ENCODE measurements at regions not wholly inside any gene's neighbourhood (a gene's known extent, or its start where the extent isn't known, plus 50 kb on each side); places are given as distances from the start of the nearest gene placed in this dataset.

DNA sequence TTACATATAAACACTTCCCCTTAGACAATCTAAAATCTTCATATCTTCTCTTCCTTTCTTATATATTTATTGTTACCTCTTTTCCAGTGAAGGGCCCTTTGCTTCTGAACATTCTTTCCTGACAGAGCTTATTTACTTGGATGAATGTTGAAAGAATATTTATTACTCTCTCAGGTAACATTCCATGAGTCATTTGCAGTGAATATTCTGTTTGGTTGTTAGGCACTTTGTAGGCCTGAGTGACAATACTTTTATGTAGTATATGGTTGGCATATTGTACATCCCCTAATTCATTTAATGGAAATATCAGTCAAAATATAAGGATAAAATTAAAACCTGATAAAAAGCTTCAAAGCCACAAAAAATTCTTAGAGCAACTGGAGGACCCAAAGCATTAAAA is 260.9 kb upstream of the KCNMB2 start:
- H3K4me3 ChIP-seq (ENCODE audit: low read length): no peak overlapping the region
- H3K4me1 ChIP-seq (ENCODE audit: insufficient read depth, low read length): no peaks in the 10 kb centered on the region

DNA sequence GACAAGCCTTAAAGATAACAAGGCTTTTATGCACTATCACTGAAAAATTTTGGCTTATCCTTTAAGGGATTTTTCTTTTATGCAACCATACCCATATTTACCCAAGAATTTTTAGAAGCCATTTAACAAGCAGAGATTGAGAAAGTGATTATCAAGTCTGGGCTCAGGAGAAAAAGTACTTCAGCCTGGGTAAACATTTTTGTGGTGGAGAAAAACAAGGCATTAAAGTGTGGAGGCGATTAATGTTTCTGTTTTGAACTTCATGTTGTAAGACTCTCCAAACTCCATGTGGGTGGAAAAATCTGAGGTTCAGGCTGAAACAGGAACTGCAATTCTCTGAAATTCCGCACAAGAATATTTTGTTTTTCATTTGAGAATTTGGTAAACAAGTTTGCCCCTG is 260.4 kb upstream of the KCNMB2 start:
- no peaks in the 10 kb centered on the region for H3K4me1 ChIP-seq (ENCODE audit: insufficient read depth, low read length)
- H3K27me3 ChIP-seq (ENCODE audit: insufficient read depth, low read length): no peaks in the 10 kb centered on the region
- 97% methylated on average over 2 of the region's 2 CpGs for WGBS
- H3K9me3 ChIP-seq (ENCODE audit: insufficient read depth, low read depth, low read length): peaks cover 12% of the 10 kb centered on the region; the same call in 1 of the 2 replicates
- H3K27ac ChIP-seq (ENCODE audit: low read depth, low read length): no peak overlapping the region
- no peak overlapping the region for H3K4me3 ChIP-seq (ENCODE audit: low read length)
- H3K36me3 ChIP-seq (ENCODE audit: insufficient read depth, low read length): no peaks in the 10 kb centered on the region
- H3K9ac ChIP-seq (ENCODE audit: low read depth, low read length): no peak overlapping the region

More for the DNA sequence above, 260.9 kb upstream of the KCNMB2 start:
- Histone ChIP-seq H3K9ac (ENCODE audit: low read depth, low read length) (no peak overlapping the region), H3K27me3 (ENCODE audit: insufficient read depth, low read length) (no peaks in the 10 kb centered on the region), H3K36me3 (ENCODE audit: insufficient read depth, low read length) (no peaks in the 10 kb centered on the region), H3K27ac (ENCODE audit: low read depth, low read length) (no peak overlapping the region), H3K9me3 (ENCODE audit: insufficient read depth, low read depth, low read length) (peaks cover 11% of the 10 kb centered on the region; the same call in 1 of the 2 replicates)

DNA sequence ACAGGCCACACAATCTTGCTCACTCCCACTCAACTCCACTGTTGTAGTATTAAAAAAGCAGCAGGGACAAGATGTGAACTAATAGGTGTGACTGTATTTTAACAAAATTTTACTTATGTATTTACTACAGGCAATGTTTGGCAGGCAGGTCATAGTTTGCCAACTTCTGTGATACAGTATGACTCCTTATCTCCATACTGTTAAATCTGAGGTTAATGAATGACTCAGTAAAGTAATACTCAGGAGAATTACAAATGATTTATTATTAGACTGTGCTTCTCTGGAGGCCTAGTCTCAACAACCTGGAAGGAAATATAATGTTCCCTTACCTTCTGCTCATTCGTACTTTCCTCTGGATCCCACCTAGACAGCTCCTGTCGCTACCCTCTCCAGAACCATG is 258.6 kb upstream of the KCNMB2 start:
- Histone ChIP-seq H3K4me3 (ENCODE audit: low read length) (no peak overlapping the region), H3K9ac (ENCODE audit: low read depth, low read length) (no peak overlapping the region), H3K36me3 (ENCODE audit: insufficient read depth, low read length) (no peaks in the 10 kb centered on the region), H3K9me3 (ENCODE audit: insufficient read depth, low read depth, low read length) (peaks cover 15% of the 10 kb centered on the region; the same call in 1 of the 2 replicates), H3K4me1 (ENCODE audit: insufficient read depth, low read length) (no peaks in the 10 kb centered on the region), H3K27me3 (ENCODE audit: insufficient read depth, low read length) (no peaks in the 10 kb centered on the region), H3K27ac (ENCODE audit: low read depth, low read length) (no peak overlapping the region)
- WGBS: 94% methylated on average over 2 of the region's 2 CpGs

DNA sequence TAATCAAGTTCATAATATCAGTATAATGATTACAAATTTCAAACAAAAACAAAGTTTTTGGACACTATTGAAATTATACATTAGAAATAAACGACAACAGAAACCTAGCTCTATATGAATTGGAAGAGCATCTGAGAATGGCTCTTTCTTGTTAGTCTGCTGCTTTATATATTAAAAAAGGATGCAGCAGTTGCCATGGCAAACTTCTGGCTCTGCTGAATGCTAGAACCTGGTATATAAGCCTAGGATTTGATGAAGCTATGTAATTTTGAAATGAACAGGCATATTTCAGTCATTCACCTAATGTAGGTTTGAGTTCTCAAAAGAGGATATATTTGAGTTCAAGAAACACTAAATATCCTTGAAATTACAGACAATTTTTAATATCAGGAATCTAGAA is 252.7 kb upstream of the KCNMB2 start:
- no peak overlapping the region for H3K4me3 ChIP-seq (ENCODE audit: low read length)
- WGBS: 100% methylated on average over 1 of the region's 1 CpG
- H3K9me3 ChIP-seq (ENCODE audit: insufficient read depth, low read depth, low read length): peaks cover 17% of the 10 kb centered on the region; the same call in 1 of the 2 replicates
- H3K9ac ChIP-seq (ENCODE audit: low read depth, low read length): no peak overlapping the region
- no peaks in the 10 kb centered on the region for H3K36me3 ChIP-seq (ENCODE audit: insufficient read depth, low read length)
- peaks cover 9% of the 10 kb centered on the region for H3K4me1 ChIP-seq (ENCODE audit: insufficient read depth, low read length)
- no peak overlapping the region for H3K27ac ChIP-seq (ENCODE audit: low read depth, low read length)
- H3K27me3 ChIP-seq (ENCODE audit: insufficient read depth, low read length): no peaks in the 10 kb centered on the region

DNA sequence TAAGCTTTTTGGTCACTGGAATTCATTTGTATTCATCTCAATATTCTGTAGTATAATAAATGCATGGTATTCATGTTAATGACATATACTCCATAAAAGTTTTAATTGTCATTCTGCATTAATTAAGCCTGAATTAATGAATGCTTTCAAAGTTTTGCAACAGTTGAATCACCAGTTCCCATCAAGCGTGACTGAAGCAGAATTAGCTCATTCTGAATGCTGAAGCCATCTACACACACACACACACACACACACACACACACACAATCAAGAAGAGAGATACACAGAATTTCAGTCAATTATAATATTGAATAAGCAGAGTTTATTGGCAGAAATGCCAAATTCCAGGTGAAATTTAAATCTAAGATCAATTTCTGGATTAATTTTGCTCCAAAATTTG is 252.1 kb upstream of the KCNMB2 start:
- Histone ChIP-seq H3K27me3 (ENCODE audit: insufficient read depth, low read length) (no peaks in the 10 kb centered on the region), H3K9me3 (ENCODE audit: insufficient read depth, low read depth, low read length) (peaks cover 15% of the 10 kb centered on the region; the same call in 1 of the 2 replicates), H3K4me3 (ENCODE audit: low read length) (no peak overlapping the region), H3K9ac (ENCODE audit: low read depth, low read length) (no peak overlapping the region), H3K4me1 (ENCODE audit: insufficient read depth, low read length) (peaks cover 9% of the 10 kb centered on the region), H3K27ac (ENCODE audit: low read depth, low read length) (no peak overlapping the region), H3K36me3 (ENCODE audit: insufficient read depth, low read length) (no peaks in the 10 kb centered on the region)
- 95% methylated on average over 1 of the region's 1 CpG for WGBS

DNA sequence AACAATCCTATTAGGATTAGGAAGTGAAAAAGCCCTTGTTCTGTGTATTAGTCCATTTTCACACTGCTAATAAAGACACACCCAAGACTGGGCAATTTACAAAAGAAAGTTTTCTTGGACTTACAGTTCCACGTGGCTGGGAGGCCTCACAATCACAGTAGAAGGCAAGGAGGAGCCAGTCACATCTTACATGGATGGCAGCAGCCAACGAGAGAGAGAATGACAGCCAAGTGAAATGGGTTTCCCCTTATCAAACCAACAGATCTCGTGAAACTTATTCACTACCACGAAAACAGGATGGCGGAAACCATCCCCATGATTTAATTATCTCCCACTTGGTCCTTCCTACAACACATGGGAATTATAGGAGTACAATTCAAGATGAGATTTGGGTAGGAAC is 248.2 kb upstream of the KCNMB2 start:
- peaks cover 3% of the 10 kb centered on the region; the same call in 1 of the 2 replicates for H3K9me3 ChIP-seq (ENCODE audit: insufficient read depth, low read depth, low read length)
- peaks cover 9% of the 10 kb centered on the region for H3K4me1 ChIP-seq (ENCODE audit: insufficient read depth, low read length)
- H3K9ac ChIP-seq (ENCODE audit: low read depth, low read length): no peak overlapping the region
- H3K27me3 ChIP-seq (ENCODE audit: insufficient read depth, low read length): no peaks in the 10 kb centered on the region
- 92% methylated on average over 5 of the region's 5 CpGs for WGBS
- no peaks in the 10 kb centered on the region for H3K36me3 ChIP-seq (ENCODE audit: insufficient read depth, low read length)
- no peak overlapping the region for H3K27ac ChIP-seq (ENCODE audit: low read depth, low read length)
- no peak overlapping the region for H3K4me3 ChIP-seq (ENCODE audit: low read length)

DNA sequence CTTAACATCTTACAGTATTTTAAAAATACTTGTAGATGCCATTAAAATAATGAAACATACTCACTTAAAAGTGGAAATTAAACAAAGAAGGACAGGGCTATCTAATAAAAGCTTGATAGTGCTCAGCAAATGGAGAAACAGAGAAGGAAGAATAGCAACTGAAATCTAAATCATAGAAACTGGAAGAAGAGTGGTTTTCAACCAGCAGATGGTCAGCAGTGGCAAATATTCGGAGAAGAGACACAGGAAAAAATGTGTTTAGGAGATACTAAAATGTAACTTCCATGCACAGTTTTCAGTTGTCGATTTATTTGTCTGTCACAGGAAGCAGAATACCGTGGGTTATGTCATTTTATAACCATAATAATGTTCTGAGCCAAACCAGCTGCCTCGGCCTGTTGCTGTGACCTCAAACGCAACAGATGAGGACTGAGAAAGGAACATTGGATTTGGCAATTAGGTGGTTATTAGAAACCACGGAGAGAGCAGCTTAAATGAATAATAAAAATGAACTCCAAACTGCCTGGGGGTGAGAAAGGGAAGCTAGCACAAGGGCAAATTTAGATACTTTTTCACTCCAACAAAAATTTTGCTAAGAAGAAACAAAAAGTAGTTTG is 246.6 kb upstream of the KCNMB2 start:
- 93% methylated on average over 6 of the region's 6 CpGs for WGBS
- Histone ChIP-seq H3K4me1 (ENCODE audit: insufficient read depth, low read length) (peaks cover 3% of the 10 kb centered on the region; the same call in 1 of the 2 replicates), H3K9me3 (ENCODE audit: insufficient read depth, low read depth, low read length) (peaks cover 3% of the 10 kb centered on the region; the same call in 1 of the 2 replicates), H3K27ac (ENCODE audit: low read depth, low read length) (no peak overlapping the region), H3K27me3 (ENCODE audit: insufficient read depth, low read length) (no peaks in the 10 kb centered on the region), H3K36me3 (ENCODE audit: insufficient read depth, low read length) (no peaks in the 10 kb centered on the region), H3K9ac (ENCODE audit: low read depth, low read length) (no peak overlapping the region), H3K4me3 (ENCODE audit: low read length) (no peak overlapping the region)

DNA sequence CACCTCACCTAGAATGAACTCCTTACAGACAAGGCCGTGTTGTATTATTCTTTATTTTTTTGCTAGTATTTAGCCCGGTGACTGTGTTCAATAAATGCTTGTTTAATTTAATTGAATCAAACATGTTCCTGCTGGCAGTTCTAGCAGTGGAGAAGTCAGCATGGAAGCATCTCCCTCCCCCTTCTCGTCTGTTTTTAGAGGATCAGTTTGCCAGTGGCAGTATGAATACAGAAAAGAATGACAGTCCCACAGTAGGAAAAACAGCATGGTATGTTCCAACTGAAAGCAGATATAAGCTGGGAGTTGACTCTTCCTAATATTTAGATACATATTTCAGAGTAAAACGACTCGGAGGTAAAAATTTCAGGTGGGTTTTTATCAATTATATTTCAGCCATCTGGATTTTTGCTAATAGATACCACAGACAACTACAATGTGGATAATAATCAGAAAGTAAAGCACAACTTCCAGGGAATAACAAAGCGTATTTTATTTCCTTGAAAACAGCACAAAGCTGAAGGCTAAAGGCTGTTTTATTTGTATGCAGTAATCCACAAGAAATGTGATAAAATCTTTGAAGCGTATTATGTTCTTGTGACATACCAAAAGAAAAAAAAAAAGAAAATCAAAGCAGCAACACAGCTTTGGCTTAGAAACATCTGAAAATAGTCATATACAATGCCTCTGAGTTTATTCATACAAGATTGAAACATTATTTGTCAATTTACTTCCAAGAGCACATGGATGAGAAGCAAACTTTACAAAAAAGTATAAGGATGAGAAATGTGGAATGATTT is 244.5 kb upstream of the KCNMB2 start:
- H3K9ac ChIP-seq (ENCODE audit: low read depth, low read length): no peak overlapping the region
- H3K9me3 ChIP-seq (ENCODE audit: insufficient read depth, low read depth, low read length): peaks cover 3% of the 10 kb centered on the region; the same call in 1 of the 2 replicates
- WGBS: 85% methylated on average over 5 of the region's 7 CpGs
- H3K27ac ChIP-seq (ENCODE audit: low read depth, low read length): no peak overlapping the region
- no peaks in the 10 kb centered on the region for H3K27me3 ChIP-seq (ENCODE audit: insufficient read depth, low read length)
- no peak overlapping the region for H3K4me3 ChIP-seq (ENCODE audit: low read length)
- H3K4me1 ChIP-seq (ENCODE audit: insufficient read depth, low read length): no peaks in the 10 kb centered on the region
- H3K36me3 ChIP-seq (ENCODE audit: insufficient read depth, low read length): no peaks in the 10 kb centered on the region

DNA sequence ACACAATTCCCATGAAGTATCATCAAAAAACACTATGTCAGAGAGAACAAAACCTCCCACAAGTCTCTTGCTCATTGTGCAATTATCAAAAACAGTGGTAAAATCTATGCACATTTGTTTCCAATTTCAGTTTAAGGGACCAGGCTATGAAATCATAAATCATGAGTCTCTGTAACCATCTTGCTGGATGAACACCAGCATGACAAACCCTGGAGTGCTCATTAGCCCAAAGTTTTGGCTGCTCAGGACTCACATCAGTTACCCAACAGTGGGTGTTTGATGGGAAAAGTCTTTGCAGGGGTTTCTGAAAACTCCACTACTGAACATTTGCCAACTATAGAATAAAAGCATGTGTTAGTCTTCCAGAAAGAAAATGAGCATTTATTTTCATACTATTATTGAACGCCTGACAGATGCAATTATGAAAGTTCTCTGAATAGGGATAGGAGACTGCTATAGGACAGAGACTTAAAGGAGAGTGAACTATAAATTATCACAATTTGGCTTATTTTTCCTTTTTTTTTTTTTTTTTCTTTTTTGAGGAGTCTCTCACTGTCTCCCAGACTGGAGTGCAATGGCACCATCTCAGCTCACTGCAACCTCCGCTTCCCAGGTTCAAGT is 240.8 kb upstream of the KCNMB2 start:
- Histone ChIP-seq H3K9me3 (ENCODE audit: insufficient read depth, low read depth, low read length) (no peaks in the 10 kb centered on the region), H3K36me3 (ENCODE audit: insufficient read depth, low read length) (no peaks in the 10 kb centered on the region), H3K27me3 (ENCODE audit: insufficient read depth, low read length) (no peaks in the 10 kb centered on the region), H3K4me1 (ENCODE audit: insufficient read depth, low read length) (peaks cover 4% of the 10 kb centered on the region; the same call in 1 of the 2 replicates), H3K4me3 (ENCODE audit: low read length) (no peak overlapping the region), H3K27ac (ENCODE audit: low read depth, low read length) (no peak overlapping the region), H3K9ac (ENCODE audit: low read depth, low read length) (no peak overlapping the region)
- 85% methylated on average over 2 of the region's 2 CpGs for WGBS

DNA sequence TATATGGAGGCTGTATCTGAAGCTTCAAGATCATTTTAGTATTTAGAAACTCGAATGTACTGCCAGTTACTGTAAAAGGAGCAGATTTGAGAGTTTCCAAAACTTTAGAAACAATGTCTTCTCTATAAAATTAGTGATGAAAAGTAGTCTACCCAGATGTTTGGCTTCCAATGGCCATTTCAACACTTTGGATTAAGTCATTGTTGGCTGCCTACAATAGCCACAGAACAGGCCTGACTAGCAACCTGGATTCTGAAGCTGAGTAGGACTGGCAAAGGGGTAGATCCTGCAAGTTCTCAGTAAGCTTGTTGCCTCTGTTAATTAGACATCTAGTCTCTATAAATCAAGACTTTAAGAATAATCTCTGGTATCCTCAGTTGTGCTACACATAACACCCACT is 239.0 kb upstream of the KCNMB2 start:
- Histone ChIP-seq H3K4me3 (ENCODE audit: low read length) (no peak overlapping the region), H3K4me1 (ENCODE audit: insufficient read depth, low read length) (peaks cover 4% of the 10 kb centered on the region; the same call in 1 of the 2 replicates), H3K9ac (ENCODE audit: low read depth, low read length) (no peak overlapping the region), H3K27ac (ENCODE audit: low read depth, low read length) (no peak overlapping the region), H3K9me3 (ENCODE audit: insufficient read depth, low read depth, low read length) (no peaks in the 10 kb centered on the region), H3K36me3 (ENCODE audit: insufficient read depth, low read length) (no peaks in the 10 kb centered on the region), H3K27me3 (ENCODE audit: insufficient read depth, low read length) (no peaks in the 10 kb centered on the region)
- 100% methylated on average over 1 of the region's 1 CpG for WGBS

DNA sequence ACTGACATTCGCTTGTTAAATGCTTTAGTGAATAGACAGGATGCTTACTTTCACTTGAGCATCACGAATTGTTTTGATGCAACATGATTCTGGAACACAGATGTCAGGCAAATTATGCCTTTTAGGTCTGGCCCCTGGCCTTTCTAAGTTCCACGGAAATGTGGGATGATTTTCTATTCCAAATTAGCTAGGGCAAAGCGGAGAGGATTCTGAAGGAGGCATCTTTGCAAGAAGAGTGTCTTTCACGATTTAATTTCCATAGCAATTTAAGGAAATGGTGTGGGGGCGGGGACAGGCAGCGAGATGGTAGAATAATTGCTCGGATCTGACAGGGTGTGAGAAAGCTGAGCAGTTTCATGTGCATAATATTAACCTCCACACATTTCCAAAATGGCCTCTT is 238.5 kb upstream of the KCNMB2 start:
- H3K9ac ChIP-seq (ENCODE audit: low read depth, low read length): no peak overlapping the region
- no peaks in the 10 kb centered on the region for H3K36me3 ChIP-seq (ENCODE audit: insufficient read depth, low read length)
- no peak overlapping the region for H3K4me3 ChIP-seq (ENCODE audit: low read length)
- no peak overlapping the region for H3K27ac ChIP-seq (ENCODE audit: low read depth, low read length)
- H3K9me3 ChIP-seq (ENCODE audit: insufficient read depth, low read depth, low read length): no peaks in the 10 kb centered on the region
- peaks cover 4% of the 10 kb centered on the region; the same call in 1 of the 2 replicates for H3K4me1 ChIP-seq (ENCODE audit: insufficient read depth, low read length)
- H3K27me3 ChIP-seq (ENCODE audit: insufficient read depth, low read length): no peaks in the 10 kb centered on the region
- 91% methylated on average over 8 of the region's 8 CpGs for WGBS

Measured in HUES64 (cell line).